Activated CD8-positive, alpha-beta memory T cell treated with anti-CD3 and anti-CD28 coated beads for 24 hours (primary cell): ENCODE measurements at regions not wholly inside any gene's neighbourhood (a gene's known extent, or its start where the extent isn't known, plus 50 kb on each side); places are given as distances from the start of the nearest gene placed in this dataset.

ENCODE experiments used
- DNase-seq: peaks from one replicate; pipeline ENCODE4 v3.0.0-alpha.2; 2020

DNA sequence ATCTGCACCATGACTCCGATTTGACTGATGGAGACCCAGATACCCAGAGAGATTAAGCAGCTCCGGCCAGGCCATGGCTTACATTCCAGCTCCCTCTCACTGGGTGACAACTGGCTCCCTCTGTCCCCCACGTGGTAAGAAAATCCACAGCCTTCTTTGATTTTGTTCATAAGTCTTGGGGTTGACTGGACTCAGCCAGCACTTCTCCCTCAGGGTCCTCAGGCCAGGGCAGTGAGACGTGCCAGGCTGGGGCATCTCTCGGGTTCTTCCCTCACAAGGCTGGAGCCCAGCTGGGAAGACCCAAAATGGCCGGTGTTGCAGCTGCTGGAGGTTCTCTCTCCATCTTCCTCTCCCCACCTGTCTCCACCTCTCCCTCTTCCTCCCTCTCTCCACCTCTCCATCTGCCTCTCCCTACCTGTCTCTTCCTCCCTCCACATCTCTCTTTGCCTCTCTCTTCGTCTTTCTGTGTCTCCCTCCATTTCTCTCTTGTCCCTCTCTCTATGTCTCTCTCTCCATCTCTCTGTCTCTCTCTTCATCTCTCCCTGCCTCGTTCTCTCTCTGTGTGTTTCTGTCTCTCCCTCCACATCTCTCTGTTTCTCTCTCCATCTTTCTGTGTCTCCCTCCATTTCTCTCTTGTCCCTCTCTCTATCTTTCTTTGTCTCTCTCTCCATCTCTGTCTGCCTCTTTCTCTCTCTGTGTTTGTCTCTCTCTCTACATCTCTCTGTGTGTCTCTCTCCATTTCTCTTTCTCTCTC, 105.3 kb downstream of the FOXL1 start:
- DNase-seq: no peak

DNA sequence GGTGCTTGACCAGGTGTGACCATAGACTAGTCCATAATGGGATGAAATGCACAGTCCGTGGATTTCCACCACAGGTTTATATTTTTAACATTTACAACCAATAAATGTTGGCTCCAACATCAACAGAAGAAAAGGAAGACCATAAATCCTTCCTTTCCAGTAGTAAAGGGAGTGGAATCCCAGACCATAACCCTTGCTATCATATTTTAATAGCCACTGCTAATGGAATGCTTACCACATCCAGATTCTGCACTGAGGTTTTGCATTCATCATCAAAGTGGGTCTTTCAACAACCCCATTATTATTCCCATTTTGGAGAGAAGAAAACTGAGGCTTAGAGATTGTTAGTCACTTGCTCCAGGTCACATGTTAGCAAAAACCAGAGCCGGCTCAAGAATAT, 106.7 kb downstream of the FOXL1 start:
- DNase-seq: no peak

DNA sequence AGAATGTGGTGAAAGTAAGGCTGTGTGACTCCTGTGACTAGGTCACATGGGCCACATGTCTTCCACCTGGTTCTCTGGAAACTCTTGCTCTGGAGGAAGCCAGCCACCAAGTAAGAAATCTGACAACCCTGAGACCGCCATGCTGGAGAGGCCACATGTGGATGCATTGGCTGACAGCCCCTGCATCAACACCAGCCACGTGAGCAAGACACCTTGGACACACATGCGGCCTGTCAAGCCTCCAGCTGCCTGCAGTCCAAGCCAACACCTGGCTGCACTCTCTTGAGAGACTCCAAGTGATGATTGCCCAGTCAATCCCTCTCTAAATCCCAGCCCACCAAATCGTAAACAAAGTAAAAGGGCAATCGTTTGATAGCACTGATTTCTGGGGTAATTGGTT, 112.6 kb downstream of the FOXL1 start:
- no peak for DNase-seq

DNA sequence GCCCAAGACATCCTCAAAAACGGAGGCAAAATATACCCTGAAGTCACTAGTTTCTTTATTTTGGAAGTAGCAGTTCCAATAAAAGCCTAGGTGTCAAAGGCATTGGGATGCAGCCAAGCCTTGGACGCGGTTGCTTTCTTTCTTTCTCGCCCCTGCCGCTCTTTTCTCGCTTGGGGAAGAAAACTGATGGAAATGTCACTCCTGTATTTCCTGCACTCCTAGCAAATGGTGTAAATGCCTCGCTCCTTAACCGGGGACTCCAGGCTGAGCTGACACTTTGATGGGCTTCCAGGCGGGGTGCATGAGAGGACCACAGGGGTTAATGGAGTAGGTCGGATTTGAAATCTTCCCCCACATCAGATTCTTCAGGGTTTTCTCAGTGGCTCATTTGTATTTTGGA, 114.1 kb downstream of the FOXL1 start:
- DNase-seq: no peak

DNA sequence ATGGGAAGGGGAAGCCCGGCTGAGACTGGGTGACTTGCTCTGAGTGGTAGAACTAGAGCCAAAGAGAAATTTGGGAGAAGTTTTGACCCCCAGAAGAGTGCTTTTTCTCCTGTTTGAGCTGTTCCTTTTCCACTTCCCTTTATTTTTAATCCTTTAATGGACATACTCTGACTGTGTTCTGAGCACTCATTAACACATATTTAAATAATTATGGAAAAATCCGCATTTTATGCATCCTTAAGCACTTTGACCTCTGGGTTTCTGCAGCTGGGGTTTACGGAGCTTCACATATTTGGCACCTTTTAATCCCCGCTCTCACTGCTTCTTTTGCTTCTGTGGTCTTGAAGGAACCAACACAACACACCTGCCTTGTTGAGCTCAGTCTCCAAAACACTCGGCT, 114.7 kb downstream of the FOXL1 start:
- DNase-seq: no peak

DNA sequence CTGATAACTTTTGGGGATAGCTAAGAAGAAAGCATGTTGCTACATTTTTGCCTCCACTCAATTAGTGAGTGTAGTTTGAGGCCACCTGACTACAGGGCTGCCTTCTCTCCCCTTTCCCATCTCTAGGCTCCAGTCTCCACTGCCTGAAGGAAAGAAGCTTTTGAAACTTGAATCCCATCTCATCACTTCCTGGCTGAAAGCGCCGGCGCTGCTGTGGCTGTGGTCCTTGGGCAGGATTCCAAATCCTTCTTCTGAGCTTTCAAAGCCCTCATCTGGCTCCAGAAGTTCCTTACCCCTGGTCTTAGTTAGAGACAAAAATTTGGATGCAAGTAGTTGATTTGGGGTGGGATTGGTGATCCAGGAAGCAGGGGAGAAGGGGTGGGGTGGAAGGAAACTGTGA, 119.4 kb downstream of the FOXL1 start:
- no peak for DNase-seq

DNA sequence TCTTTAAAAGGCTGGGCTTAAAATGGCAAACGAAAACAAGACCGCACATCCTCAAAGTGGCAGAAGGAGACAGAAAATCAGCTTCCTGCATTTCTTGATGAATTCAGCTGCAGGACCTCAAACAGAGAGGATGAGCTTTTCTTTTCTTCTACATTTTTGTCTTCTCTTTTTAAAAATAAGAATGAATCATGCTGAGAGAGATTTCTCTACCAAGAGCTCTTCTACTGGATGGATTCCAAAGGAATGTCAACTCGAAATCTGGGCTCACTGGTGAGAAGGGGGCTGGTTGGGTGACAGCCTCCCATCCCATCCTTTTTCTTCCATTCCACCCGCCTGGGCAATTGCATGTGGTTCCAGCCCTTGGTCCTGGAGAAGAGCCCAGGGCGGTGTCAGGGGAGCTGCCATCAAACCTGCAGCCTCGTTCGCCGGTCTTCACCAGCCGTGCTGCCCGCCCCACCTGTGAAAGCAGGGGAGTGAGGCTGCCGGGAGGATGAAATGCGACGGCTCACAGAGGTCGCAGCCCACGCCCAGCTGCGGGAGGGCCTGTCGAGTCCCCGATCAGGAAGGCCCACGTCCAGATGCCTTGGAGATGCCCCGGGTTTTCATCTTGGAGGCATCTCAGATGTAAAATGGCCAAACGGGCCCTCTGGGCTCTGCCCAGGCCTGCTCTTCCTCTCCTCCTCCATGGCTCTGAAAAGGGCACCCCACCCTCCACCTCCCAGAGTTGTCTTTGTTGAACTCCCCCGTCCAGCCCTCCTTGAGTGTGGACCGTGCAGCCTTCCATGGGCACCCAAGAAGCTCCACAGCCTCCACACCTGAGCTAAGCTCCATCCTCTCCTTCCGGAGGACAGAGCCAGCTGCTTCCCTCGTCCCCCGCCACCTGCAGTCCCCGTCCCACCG, 121.9 kb downstream of the FOXL1 start:
- no peak for DNase-seq

DNA sequence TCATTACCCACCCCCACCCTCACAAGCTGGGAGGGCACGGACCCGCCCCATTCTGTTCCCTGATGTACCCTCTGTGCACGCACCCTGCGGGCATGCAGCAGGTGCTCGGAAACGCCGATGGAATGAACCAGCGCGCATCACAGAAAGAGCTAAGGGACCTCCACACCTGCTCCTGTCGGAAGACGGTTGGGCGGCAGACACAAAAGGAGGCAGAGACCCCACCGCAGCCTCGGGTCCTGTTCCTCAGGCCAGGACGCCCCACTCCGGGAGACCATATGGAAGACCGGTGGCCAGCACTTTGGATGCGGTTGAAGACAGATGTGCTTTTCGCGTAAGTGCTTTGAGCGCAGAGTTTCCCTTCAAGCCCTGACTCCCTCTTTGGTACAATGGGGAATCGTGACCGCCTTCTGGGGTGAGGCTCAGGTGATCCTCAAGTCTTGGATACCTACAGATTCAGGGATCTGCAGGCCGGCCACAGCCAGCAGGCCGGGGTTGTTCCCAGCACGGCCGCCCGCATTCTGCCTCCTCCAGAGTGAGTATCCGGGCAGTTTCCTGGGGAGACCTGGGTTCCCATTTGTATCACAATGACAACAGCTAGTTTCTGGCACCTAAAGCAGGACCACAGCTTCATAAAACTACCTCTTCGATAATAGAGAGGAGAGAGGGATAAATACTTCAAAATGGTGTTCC, 123.1 kb downstream of the FOXL1 start:
- no peak for DNase-seq

DNA sequence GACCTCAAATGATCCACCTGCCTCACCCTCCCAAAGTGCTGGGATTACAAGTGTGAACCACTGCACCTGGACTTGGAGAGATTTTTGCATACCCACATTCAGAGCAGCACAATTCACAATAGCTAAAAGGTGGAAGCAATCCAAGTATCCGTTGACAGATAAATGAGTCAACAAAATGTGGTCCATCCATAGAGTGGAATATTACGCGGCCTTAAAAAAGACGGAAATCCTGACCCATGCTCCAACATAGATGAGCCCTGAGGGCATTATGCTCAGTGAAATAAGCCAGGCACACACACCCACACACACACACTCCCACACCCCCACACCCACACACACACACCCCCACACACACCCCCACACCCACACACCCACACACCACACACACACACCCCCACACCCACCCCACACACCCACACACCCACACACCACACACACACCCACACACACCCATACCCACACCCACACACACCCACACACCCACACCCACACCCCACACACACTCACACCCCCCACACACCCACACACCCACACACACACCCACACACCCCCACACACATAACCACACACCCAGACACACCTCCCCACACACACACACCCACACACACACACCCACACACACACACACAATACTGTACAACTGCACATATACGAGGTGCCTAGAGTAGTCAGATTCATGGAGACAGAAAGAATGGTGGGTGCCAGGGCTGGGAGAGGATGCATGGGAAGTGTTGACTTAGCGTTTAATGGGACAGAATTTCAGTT, 124.7 kb downstream of the FOXL1 start:
- no peak for DNase-seq

DNA sequence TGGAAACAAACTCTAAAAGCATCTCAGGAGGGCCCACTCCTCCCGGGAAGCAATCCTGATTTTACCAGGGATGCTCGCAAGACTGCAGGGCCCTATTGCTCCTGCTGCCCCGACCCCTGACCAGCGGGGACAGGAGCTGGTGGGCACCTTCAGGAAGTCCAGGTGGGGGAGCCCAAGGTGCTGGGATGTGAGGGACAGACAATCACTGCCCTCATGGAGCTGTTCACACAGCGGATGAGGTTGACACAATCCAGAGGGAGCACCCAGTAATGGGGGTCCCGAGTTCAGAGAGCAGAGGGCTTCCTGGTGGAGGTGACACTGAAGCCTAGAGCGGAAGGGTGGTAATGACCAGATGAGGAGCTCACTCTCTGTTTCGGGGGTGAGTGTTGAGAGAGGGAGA, 126.2 kb downstream of the FOXL1 start:
- DNase-seq: no peak

DNA sequence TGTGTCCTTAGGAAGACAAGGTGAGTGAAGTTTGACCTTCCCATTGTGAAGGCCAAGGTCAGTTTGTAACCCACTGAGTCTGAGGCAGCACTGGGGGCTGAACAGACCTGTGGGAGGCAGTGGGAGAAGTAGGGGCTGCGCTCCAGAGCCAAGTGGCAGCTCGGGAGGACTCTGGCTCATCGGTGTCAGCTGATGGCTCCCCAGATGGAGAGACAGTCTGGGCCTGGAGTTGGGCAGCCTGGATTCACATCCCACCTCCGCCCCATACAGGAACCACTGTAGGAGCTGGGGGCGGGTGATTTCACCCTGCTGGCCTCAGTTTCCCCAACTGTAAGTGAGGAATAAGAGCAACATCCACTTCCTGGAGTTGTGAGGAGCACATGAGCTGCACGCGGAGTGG, 128.4 kb downstream of the FOXL1 start:
- DNase-seq: no peak

DNA sequence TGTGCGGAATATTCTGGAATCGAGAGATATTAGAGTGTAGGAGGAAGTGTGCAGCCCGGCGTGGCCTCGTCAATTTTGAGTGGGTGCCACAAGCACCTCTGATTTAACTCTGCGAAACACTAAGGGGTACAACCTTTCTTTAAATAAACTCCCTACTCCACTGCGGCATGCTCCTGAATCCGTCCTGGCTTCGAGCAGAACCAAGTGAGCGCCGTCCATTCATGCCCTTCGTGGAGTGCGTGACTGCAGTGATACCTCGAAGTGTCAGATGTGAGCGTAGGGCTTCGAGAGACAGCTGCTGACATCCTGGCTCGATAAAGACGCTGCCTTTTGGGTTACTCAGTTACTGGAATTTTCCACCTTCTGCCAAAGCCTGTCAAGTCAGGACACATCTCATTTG, 128.8 kb downstream of the FOXL1 start:
- no peak for DNase-seq

DNA sequence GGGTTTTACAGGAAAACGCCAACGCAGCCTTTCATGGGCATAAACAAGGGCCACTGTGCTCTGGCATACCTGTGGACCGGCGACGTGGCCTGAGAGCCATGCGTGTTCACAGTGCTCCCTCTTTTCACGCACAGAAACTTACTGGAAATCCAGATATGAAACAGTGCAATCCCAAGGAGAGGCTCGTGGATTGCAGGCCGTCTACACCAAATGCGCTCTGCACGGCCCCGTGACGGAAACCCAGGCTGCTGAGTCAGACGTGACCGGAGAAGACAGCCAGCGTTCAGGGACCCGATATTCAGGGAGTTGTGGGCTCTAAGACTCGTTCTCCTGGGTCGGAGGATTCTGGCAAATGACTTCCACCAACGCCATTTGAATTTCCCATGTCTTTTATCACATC, 129.2 kb downstream of the FOXL1 start:
- DNase-seq: no peak

DNA sequence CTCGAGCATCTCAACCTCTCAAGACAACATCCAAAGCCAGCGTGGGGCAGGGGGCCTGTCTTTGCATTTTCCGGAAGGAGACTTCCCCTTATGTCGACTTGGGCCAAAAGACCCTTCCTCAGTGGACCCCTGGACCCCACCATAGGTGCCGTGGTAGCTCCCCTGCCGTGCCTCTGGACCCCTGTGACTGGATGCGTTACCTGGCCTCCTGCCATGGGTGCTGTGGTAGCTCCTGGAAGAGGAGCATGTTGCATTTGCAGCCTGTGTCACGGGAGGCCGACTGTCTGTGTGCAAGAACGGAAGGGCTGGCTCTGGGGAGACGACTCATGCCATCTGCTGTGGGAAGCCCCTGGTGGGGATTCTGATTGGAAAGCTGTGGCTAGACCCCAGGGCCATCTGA, 130.1 kb downstream of the FOXL1 start:
- DNase-seq: no peak

DNA sequence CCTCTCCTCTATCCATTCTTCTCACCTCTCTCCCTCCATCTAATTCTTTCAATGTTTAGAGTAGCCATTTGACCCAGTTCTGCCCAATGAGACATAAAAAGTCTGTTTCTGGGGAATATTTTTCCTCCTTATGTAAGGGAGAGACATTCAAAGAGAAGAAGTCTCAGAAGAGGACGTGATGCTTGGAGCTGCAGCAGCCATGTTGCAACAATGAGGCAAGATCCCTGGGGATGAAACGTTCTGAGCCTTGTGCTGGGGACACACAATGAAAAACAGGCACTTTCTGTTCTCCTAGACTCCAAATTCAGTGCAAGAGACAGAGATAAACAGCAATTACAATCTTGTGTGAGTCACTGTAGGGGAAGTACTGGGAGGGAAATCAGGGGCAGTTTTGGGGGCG, 130.8 kb downstream of the FOXL1 start:
- DNase-seq: no peak

DNA sequence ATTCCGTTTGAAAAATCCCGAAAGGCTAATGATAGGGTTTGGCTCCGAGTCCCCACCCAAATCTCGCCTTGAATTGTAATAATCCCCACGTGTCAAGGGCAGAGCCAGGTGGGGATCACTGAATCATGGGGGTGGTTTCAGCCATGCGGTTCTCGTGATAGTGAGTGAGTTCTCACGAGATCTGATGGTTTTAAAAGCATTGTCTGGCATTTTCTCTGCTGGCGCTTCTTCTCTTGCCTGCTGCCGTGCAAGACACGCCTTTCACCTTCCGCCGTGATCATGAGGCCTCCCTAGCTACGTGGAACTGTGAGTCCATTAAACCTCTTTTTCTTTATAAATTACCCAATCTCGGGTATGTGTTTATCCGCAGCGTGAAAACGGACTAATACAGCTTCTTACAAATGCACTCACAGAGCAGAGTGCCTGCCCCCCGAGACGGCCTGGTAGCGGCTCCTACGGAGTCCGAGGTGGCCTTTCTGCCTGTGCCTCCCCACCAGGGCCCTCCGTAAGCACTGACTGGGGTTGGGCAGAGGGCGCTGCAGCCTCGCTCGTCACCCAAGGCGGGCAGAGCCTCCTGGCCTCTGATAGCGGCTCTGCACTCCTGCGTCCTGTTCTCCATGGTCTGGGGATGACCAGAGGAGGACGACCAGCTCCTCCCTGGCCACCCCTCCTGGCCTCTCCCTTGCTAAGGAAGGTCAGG, 131.7 kb downstream of the FOXL1 start:
- no peak for DNase-seq

DNA sequence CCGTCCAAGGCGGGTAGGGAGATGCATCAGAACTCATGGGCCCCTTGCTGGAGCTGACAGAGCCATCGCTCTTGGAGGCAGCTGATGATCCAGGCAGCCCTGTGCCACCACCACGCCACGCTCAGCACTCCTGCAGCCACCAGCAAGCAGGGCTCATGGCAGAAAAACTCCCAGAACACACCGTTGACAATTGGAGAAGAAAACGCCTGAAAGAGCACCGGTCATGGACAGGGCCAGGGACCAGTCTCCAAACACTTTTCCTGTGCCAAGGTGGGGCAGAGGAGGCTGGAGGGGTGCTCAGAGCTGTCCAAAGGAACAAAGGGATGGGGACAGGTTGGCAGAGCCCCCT, 132.2 kb downstream of the FOXL1 start:
- no peak for DNase-seq

DNA sequence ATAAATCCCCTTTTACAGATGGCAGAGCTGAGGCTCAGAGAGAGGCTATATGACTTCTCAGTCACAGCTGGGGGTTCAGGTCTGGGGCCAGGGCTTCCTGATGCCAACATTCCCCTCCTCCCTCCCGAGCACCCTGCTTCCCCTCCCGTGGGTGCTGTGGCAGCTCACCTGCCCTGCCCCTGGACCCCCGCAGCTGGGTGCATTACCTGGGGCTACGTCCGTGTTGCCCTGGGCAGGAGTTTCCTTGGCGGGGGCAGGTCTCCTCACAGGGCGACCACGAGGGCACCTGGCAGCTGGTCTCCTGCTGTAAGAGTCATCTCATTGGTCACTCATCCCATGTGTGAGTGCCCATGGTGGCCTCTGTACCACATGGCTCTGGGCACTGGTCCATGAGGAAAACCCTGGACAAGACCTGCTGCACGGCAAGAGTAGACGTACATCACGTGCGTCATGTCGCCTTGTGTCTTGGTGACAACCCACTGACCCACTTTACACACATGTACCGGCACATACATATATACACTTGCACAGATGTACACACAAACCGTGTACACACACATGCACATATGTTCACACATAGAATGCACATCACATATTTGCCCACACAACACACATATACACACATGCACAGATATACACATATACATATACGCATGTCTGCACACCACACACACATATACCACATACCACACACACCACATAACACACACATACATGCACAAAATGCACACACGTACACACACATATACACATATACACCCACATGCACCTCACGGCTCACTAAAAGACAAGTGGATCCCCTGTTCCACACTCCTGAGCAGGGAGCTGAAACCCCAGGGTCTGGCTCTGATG, 134.0 kb downstream of the FOXL1 start:
- DNase-seq: no peak

DNA sequence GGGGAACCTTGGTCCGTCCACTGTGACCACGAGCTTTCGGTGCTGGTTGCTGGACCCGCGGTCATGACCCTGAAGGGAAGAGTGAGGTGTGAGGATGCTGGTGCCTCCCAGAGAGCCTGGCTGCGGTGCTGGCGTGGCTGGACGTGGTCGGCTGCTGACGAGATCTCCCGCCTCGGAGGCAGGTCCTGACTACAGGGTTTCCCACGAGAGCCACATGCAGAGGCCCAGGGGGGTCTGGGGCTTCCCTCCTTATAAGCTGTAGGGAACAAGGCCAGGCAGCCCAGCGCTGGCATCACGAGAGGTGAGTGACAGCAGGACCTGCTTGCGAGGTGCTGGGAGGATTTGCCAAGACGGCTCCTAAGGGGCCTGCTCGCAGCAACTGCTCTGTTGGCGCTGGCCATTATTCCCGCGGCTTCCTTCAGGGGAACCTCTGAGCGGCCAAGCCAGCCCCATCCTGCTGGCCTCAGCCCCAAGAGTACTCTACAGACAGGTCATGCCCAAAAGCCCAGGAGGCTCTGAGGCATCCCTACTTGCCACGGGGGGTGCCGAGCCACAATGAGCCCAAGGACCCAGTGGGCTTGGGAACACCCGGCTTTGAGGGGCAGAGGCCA, 134.8 kb downstream of the FOXL1 start:
- no peak for DNase-seq

DNA sequence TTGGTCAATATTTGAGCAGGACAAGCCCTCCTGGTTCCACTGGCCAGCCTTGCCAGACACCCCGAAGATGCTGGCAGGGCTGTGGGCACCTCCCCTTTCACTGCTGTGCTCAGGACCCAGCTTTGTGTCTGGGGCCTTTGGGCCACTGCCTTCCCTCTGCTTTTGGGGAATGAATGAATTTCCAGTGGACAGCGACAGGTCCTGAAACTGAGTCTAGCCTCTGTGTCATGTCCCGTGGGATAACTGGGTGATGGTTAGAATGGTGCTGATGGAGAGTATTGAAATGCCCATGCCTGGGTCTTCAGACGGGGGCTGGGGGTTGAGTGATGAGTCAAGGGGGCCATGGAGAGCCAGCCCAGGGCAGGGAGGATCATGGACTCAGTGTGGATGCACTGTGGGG, 135.8 kb downstream of the FOXL1 start:
- DNase-seq: no peak

DNA sequence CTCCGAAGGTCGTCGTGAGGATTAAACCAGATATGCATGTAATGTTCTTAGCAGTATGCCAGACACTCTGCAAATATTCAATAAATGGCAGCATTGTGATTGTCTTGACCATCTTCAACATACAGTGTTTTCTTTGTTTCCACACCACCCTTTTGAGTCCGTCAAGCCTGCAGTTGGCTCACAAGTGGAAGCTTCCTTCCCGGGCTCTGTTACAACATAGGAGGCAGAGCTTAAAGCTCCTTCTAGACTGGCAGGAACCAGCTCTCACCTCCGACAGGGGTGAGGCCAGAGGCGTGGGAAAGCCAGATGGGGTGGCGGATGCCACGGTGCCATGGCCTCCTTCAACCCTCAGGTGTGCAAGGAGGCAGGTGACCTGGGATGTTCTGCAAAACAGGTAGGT, 138.3 kb downstream of the FOXL1 start:
- no peak for DNase-seq
